H1 (cell line): ENCODE measurements at regions not wholly inside any gene's neighbourhood (a gene's known extent, or its start where the extent isn't known, plus 50 kb on each side); places are given as distances from the start of the nearest gene placed in this dataset.

ENCODE experiments used
- CEBPB ChIP-seq: IDR thresholded peaks from 2 replicates; pipeline ENCODE4 v1.6.1; 2012; ENCODE audit warnings: low read depth, low read length
- CREB1 ChIP-seq: IDR thresholded peaks from 2 replicates; pipeline ENCODE4 v1.6.1; 2012; ENCODE audit warnings: inconsistent platforms
- EP300 ChIP-seq, 2 experiments: IDR thresholded peaks; 1 replicate in 1 of 2; 2 replicates in 1 of 2; pipeline ENCODE4 v1.6.1; 2011 to 2012; ENCODE audit warnings: low read depth in 2 of 2, low read length in 2 of 2, mild to moderate bottlenecking in 2 of 2, borderline replicate concordance in 1 of 2, inconsistent platforms in 1 of 2, moderate library complexity in 1 of 2
- EZH2 ChIP-seq: fragments of 200-600 bp; sonication (generic); IDR thresholded peaks from 2 replicates; pipeline ENCODE4 v1.7.1; 2012; ENCODE audit warnings: low read depth, mild to moderate bottlenecking, moderate library complexity, low read length, inconsistent platforms; ENCODE audit not compliant: severe bottlenecking
- GABPA ChIP-seq: IDR thresholded peaks from 2 replicates; pipeline ENCODE4 v1.6.1; 2011; ENCODE audit warnings: mild to moderate bottlenecking, low read length, moderate library complexity, borderline replicate concordance; ENCODE audit not compliant: insufficient read depth
- HDAC2 ChIP-seq, 2 experiments: fragments of 300-600 bp in 1 of 2; sonication (generic) in 1 of 2; IDR thresholded peaks; 2 replicates each; pipeline ENCODE4 v1.6.1; 2011 to 2012; ENCODE audit warnings: low read depth in 2 of 2, low read length in 2 of 2, mild to moderate bottlenecking in 2 of 2, moderate library complexity in 2 of 2, borderline replicate concordance in 1 of 2, inconsistent platforms in 1 of 2
- JUN ChIP-seq: IDR thresholded peaks from 2 replicates; pipeline ENCODE4 v1.6.1; 2011; ENCODE audit warnings: low read depth, mild to moderate bottlenecking, improper control_type of control experiment, low read length
- JUND ChIP-seq: IDR thresholded peaks from 2 replicates; pipeline ENCODE4 v1.6.1; 2011; ENCODE audit warnings: mild to moderate bottlenecking, improper control_type of control experiment, low read length
- KDM1A ChIP-seq: fragments of 200-600, 300-600 bp; sonication (generic); IDR thresholded peaks from 2 replicates; pipeline ENCODE4 v1.7.1; 2016; ENCODE audit warnings: mild to moderate bottlenecking, low read length, borderline replicate concordance
- POLR2AphosphoS5 ChIP-seq: IDR thresholded peaks from 2 replicates; pipeline ENCODE4 v1.6.1; 2011; ENCODE audit warnings: low read depth, low read length
- RFX5 ChIP-seq: IDR thresholded peaks from 2 replicates; pipeline ENCODE4 v1.6.1; 2011; ENCODE audit warnings: low read depth, low read length, improper control_type of control experiment, borderline replicate concordance
- RXRA ChIP-seq: IDR thresholded peaks from 2 replicates; pipeline ENCODE4 v1.6.1; 2011; ENCODE audit warnings: low read depth, mild to moderate bottlenecking, low read length, moderate library complexity; ENCODE audit not compliant: insufficient read depth
- TF ChIP-seq, protein P1 (sequence below), 3 experiments: IDR thresholded peaks; 1 replicate in 2 of 3; 2 replicates in 1 of 3; pipeline versions ENCODE4 v1.5.1 to v1.6.1; 2011; ENCODE audit warnings: low read length in 3 of 3, mild to moderate bottlenecking in 3 of 3, inconsistent platforms in 2 of 3, low read depth in 1 of 3, moderate library complexity in 1 of 3; ENCODE audit not compliant: insufficient read depth in 1 of 3; ENCODE audit errors: control extremely low read depth in 1 of 3

DNA sequence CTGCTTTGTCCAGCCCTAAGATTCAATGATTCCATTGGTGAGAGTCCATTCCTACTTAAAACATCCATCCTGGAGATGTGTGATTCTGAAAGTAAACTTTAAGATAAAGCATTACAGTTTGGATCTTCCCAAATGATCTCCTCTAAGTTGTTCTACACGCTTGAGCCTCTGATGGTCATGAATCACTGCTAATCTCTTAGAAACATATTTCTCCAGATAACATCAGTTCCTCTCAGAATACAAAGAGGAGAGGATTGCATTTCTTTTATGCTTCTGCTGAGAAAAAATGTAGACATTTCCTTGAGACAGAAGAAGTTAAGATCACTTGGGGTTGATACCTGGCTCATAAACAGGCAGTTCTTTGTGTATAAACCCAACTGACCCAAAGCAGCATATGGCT, 281.2 kb upstream of the DPH6 start:
- no peak for TF ChIP-seq JUN
- no peak for TF ChIP-seq CEBPB
- no peak for TF ChIP-seq POLR2AphosphoS5
- TF ChIP-seq, protein P1, sequence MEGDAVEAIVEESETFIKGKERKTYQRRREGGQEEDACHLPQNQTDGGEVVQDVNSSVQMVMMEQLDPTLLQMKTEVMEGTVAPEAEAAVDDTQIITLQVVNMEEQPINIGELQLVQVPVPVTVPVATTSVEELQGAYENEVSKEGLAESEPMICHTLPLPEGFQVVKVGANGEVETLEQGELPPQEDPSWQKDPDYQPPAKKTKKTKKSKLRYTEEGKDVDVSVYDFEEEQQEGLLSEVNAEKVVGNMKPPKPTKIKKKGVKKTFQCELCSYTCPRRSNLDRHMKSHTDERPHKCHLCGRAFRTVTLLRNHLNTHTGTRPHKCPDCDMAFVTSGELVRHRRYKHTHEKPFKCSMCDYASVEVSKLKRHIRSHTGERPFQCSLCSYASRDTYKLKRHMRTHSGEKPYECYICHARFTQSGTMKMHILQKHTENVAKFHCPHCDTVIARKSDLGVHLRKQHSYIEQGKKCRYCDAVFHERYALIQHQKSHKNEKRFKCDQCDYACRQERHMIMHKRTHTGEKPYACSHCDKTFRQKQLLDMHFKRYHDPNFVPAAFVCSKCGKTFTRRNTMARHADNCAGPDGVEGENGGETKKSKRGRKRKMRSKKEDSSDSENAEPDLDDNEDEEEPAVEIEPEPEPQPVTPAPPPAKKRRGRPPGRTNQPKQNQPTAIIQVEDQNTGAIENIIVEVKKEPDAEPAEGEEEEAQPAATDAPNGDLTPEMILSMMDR (IDR thresholded peaks at IDR 0.05; ENCODE audit: control extremely low read depth in 1 of 3, insufficient read depth in 1 of 3, low read depth in 1 of 3, low read length in 3 of 3): no peak
- no peak for TF ChIP-seq RFX5
- no peak for TF ChIP-seq HDAC2 (IDR thresholded peaks at IDR 0.05; ENCODE audit: borderline replicate concordance in 1 of 2, low read depth in 2 of 2, low read length in 2 of 2)
- no peak for TF ChIP-seq EP300 (IDR thresholded peaks at IDR 0.05; ENCODE audit: borderline replicate concordance in 1 of 2, low read depth in 2 of 2, low read length in 2 of 2)
- no peak for TF ChIP-seq CREB1
- no peak for TF ChIP-seq GABPA
- no peak for TF ChIP-seq RXRA
- no peak for TF ChIP-seq JUND
- TF ChIP-seq KDM1A: no peak
- TF ChIP-seq EZH2: no peak
